ENCODE measurements at regions not wholly inside any gene's neighbourhood (a gene's known extent, or its start where the extent isn't known, plus 50 kb on each side); places are given as distances from the start of the nearest gene placed in this dataset.

GRCh38 chr22:35478633-35479107, 62.0 kb upstream of the RASD2 start:
- dilution Hi-C loops (cut with MboI; ENCODE audit: extremely low pct_ligation_motif_present, low sequenced_read_pairs) = no loop called here
- H3K36me3 ChIP-seq (ENCODE audit: control insufficient read depth in 2 of 2, extremely low read depth in 1 of 2, insufficient read depth in 2 of 2, low read length in 2 of 2) = no peaks in the 10 kb centered on the region
- H4K20me1 ChIP-seq (replicated peaks; ENCODE audit: control insufficient read depth, extremely low read depth, insufficient read depth, low read length) = no peaks in the 10 kb centered on the region
- no peak for DNase-seq (ENCODE audit: low read depth, low spot score)
- H2AFZ ChIP-seq (ENCODE audit: low read depth, low read length) = no peak overlapping the region
- BruUV-seq (replicated peaks) = no TSS peak
- FAIRE-seq = no peak
- POLR2A ChIA-PET = interaction anchor here (0.6 kb wide), 1 partner anchor 31 kb away, joined by 3 read pairs; no protein-coding TSS in a partner anchor
- H3K4me2 ChIP-seq (ENCODE audit: insufficient read depth, low read length) = no peak overlapping the region
- TF ChIP-seq POLR2AphosphoS5 (IDR thresholded peaks at IDR 0.05; ENCODE audit: insufficient read depth, low read depth, low read length) (no peak), MAX (IDR thresholded peaks at IDR 0.05; ENCODE audit: insufficient read depth, insufficient read length) (no peak), FOS (IDR thresholded peaks at IDR 0.05; ENCODE audit: borderline replicate concordance, insufficient read depth, low read length) (no peak), POLR2A (IDR thresholded peaks at IDR 0.05; ENCODE audit: low read depth, low read length) (no peak), EZH2 (IDR thresholded peaks at IDR 0.05; ENCODE audit: borderline replicate concordance, low read depth, low read length, severe bottlenecking) (no peak), GATA2 (IDR thresholded peaks at IDR 0.05; ENCODE audit: insufficient read depth, insufficient read length, low read depth, low read length) (no peak), CTCF (IDR thresholded peaks at IDR 0.05; ENCODE audit: extremely low read depth in 1 of 2, insufficient read depth in 1 of 2, low read depth in 1 of 2, low read length in 2 of 2) (no peak), MYC (IDR thresholded peaks at IDR 0.05; ENCODE audit: low read depth, low read length) (no peak), JUN (IDR thresholded peaks at IDR 0.05; ENCODE audit: borderline replicate concordance, insufficient read depth, insufficient read length, low read depth) (no peak)
- no peaks in the 10 kb centered on the region for H3K9me3 ChIP-seq (replicated peaks; ENCODE audit: control insufficient read depth, insufficient read depth, low read length)
- H3K4me1 ChIP-seq (ENCODE audit: control insufficient read depth, extremely low read depth, insufficient read depth, low read length) = peaks cover 19% of the 10 kb centered on the region
- H3K79me2 ChIP-seq (ENCODE audit: control insufficient read depth, insufficient read depth, low read length) = no peaks in the 10 kb centered on the region
- no peak overlapping the region for H3K4me3 ChIP-seq (replicated peaks in 1 of 3; ENCODE audit: insufficient read depth in 1 of 3, low read depth in 1 of 3, low read length in 3 of 3)
- no peaks in the 10 kb centered on the region for H3K9me1 ChIP-seq (replicated peaks; ENCODE audit: control insufficient read depth, extremely low read depth, insufficient read depth, low read length)
- no peak overlapping the region for H3K9ac ChIP-seq (replicated peaks; ENCODE audit: extremely low read depth, insufficient read depth, low read length)
- no peak overlapping the region for H3K27ac ChIP-seq (ENCODE audit: insufficient read depth, low read depth, low read length)
- CTCF ChIA-PET = interaction anchor here (1.0 to 2.2 kb wide), 4 partner anchors 10 to 48 kb away, joined by 4 to 7 read pairs (median 5); no protein-coding TSS in a partner anchor
- H3K27me3 ChIP-seq (ENCODE audit: control insufficient read depth in 2 of 2, insufficient read depth in 2 of 2, low read length in 2 of 2) = peaks cover 0 to 4% of the 10 kb centered on the region in 2 experiments
- intact Hi-C loops (cut with micrococcal nuclease) = no loop called here

Data from endothelial cell of umbilical vein (primary cell).